ENCODE measurements at regions not wholly inside any gene's neighbourhood (a gene's known extent, or its start where the extent isn't known, plus 50 kb on each side); places are given as distances from the start of the nearest gene placed in this dataset.

GRCh38 chr9:13450723-13451122, 171.2 kb upstream of the MPDZ start (continued):
- TF ChIP-seq SMAD1 (IDR thresholded peaks at IDR 0.05; ENCODE audit: low read depth, partially characterized antibody) (no peak), SREBF1 (IDR thresholded peaks at IDR 0.05; ENCODE audit: low read length) (no peak)

GRCh38 chr9:13448482-13448881, 169.0 kb upstream of the MPDZ start:
- POLR2A ChIA-PET: interaction anchor here (0.6 kb wide), 1 partner anchor 243 kb away, joined by 4 read pairs; no protein-coding TSS in a partner anchor
- no peaks in the 10 kb centered on the region for H3K36me3 ChIP-seq (ENCODE audit: control insufficient read depth in 2 of 2, insufficient read depth in 2 of 2, low read length in 1 of 2)
- no peaks in the 10 kb centered on the region for H3K9me3 ChIP-seq (replicated peaks; ENCODE audit: control insufficient read depth, insufficient read depth, low read length)
- no peak overlapping the region for H3K27ac ChIP-seq (ENCODE audit: control insufficient read depth, insufficient read depth)
- SMC1A ChIA-PET (ENCODE audit: uncharacterized antibody, unreplicated experiment): interaction anchor here (1.4 kb wide), 1 partner anchor 906 kb away, joined by 4 read pairs; no protein-coding TSS in a partner anchor
- in situ Hi-C loops (cut with MboI): no loop called here
- no peak for DNase-seq (ENCODE audit: low read depth, low spot score)
- intact Hi-C loops (cut with micrococcal nuclease; ENCODE audit: unreplicated experiment): no loop called here
- H3K4me3 ChIP-seq: no peak overlapping the region
- H3K9ac ChIP-seq (ENCODE audit: control insufficient read depth, insufficient read depth, low read length): no peak overlapping the region
- no peak overlapping the region for H2AFZ ChIP-seq (ENCODE audit: control insufficient read depth, low read depth, low read length)
- FAIRE-seq: no peak
- ATAC-seq: no peak
- no peaks in the 10 kb centered on the region for H3K4me1 ChIP-seq (ENCODE audit: control insufficient read depth, insufficient read depth, low read length)
- RAD21 ChIA-PET (ENCODE audit: unreplicated experiment): interaction anchor here (1.8 kb wide), 1 partner anchor 905 kb away, joined by 5 read pairs; no protein-coding TSS in a partner anchor
- 15% methylated on average over 2 of the region's 2 CpGs for WGBS (ENCODE audit: insufficient coverage, insufficient replicate concordance, low lambda C conversion rate, missing lambda C conversion rate)
- H3K79me2 ChIP-seq (ENCODE audit: control insufficient read depth, insufficient read depth, low read length): no peaks in the 10 kb centered on the region
- CTCF ChIA-PET: interaction anchor here (3.4 kb wide), 1 partner anchor 21 kb away, joined by 16 read pairs; no protein-coding TSS in a partner anchor
- BruUV-seq (replicated peaks): no TSS peak
- no peaks in the 10 kb centered on the region for H4K20me1 ChIP-seq (ENCODE audit: control insufficient read depth, insufficient read depth)
- H3K27me3 ChIP-seq (replicated peaks in 1 of 2; ENCODE audit: control insufficient read depth in 2 of 2, insufficient read depth in 2 of 2, low read length in 1 of 2): no peaks in the 10 kb centered on the region
- no peak overlapping the region for H3K4me2 ChIP-seq (ENCODE audit: control insufficient read depth, insufficient read depth)
- no peak for TF ChIP-seq CREM (IDR thresholded peaks at IDR 0.05; ENCODE audit: low read depth)
- TF ChIP-seq MEF2B (IDR thresholded peaks at IDR 0.05; ENCODE audit: partially characterized antibody, poor library complexity, severe bottlenecking): no peak
- TF ChIP-seq ELK1 (IDR thresholded peaks at IDR 0.05; ENCODE audit: low read depth, low read length): no peak
- TF ChIP-seq RBBP5 (conservative IDR thresholded peaks at IDR 0.05): no peak
- TF ChIP-seq E4F1 (IDR thresholded peaks at IDR 0.05; ENCODE audit: borderline replicate concordance, partially characterized antibody): no peak
- TF ChIP-seq NKRF (conservative IDR thresholded peaks at IDR 0.05): no peak
- TF ChIP-seq RELB (IDR thresholded peaks at IDR 0.05; ENCODE audit: low read depth): no peak
- no peak for TF ChIP-seq TARDBP (IDR thresholded peaks at IDR 0.05; ENCODE audit: borderline replicate concordance)
- no peak for TF ChIP-seq HDGF (IDR thresholded peaks at IDR 0.05)
- TF ChIP-seq ZSCAN29 (IDR thresholded peaks at IDR 0.05): no peak
